Fibroblast of the aortic adventitia (primary cell): ENCODE measurements at regions not wholly inside any gene's neighbourhood (a gene's known extent, or its start where the extent isn't known, plus 50 kb on each side); places are given as distances from the start of the nearest gene placed in this dataset. TPM values are rescaled to one million over a fixed set of nuclear protein-coding genes. Genes with fewer than 3 reads are reported as not detected.
A peak's percentile ranks its signal among the peaks of the same experiment; 100 is the strongest.

Experiments
- DNase-seq: peaks from one replicate; pipeline ENCODE4 v3.0.0-alpha.2; 2010; ENCODE audit warnings: low read depth
- H3K4me3 ChIP-seq: 2 replicates; pipeline ENCODE4 v1.5.1; 2011; ENCODE audit warnings: low read depth, mild to moderate bottlenecking, control low read depth, low read length, moderate library complexity
- small RNA-seq: library from RNA; depleted of rRNA; stranded (forward); fragments of <200 nt; gene quantifications from one replicate; pipeline ENCODE3, GENCODE V24; 2012
- TF ChIP-seq, protein P1 (sequence below): IDR thresholded peaks from 2 replicates; pipeline ENCODE4 v1.5.1; 2011; ENCODE audit warnings: mild to moderate bottlenecking, low read length, control low read depth, inconsistent platforms; ENCODE audit not compliant: insufficient read depth

GRCh38 chrX:82813671-82814078 is 694.4 kb upstream of the POU3F4 start:
- H3K4me3 ChIP-seq, result no peak overlapping the region
- DNase-seq, result peak; percentile 34
- TF ChIP-seq, protein P1, sequence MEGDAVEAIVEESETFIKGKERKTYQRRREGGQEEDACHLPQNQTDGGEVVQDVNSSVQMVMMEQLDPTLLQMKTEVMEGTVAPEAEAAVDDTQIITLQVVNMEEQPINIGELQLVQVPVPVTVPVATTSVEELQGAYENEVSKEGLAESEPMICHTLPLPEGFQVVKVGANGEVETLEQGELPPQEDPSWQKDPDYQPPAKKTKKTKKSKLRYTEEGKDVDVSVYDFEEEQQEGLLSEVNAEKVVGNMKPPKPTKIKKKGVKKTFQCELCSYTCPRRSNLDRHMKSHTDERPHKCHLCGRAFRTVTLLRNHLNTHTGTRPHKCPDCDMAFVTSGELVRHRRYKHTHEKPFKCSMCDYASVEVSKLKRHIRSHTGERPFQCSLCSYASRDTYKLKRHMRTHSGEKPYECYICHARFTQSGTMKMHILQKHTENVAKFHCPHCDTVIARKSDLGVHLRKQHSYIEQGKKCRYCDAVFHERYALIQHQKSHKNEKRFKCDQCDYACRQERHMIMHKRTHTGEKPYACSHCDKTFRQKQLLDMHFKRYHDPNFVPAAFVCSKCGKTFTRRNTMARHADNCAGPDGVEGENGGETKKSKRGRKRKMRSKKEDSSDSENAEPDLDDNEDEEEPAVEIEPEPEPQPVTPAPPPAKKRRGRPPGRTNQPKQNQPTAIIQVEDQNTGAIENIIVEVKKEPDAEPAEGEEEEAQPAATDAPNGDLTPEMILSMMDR, result no peak

DNA sequence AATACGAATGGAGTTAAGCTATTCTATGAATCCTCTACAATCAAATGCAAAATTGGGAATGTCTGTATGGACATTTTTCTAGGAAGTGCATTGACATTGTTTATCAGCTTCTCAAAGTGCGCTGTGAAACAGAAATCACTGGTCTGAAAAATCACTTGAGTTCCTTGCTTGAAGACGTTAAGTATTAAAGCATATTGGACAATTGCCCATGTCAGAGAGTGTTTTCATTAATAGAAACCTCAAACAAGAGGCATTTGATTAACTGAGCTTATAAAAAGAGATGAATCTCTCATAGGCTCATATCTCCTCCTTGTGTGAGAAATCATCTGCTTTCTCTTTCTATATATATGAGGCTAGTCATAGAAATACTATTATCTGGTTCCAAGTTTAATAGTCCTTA is 692.1 kb upstream of the POU3F4 start:
- DNase-seq, result no peak
- TF ChIP-seq, protein P1, result no peak
- H3K4me3 ChIP-seq, result no peak overlapping the region

DNA sequence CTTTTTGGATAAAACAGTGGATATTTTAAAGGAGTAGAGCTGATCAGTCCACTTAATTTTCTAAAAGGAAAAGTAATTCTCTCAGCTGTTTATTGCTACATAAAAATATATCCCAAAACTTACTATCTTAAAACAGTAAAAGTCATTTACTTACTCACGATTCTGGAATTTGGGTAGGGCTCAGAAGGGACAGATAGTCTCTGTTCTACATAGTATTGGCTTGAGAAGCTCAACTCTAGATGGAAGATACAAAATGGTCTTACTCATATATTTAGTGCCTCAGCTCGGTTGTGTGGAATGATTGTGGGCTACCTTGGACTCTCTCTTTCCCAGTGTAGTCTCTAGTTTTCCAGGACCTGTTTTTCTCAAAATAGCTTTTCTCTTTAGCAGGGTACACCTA is 691.5 kb upstream of the POU3F4 start:
- no peak for DNase-seq
- H3K4me3 ChIP-seq, result no peak overlapping the region
- TF ChIP-seq, protein P1, result no peak

GRCh38 chrX:82842286-82842685 is 665.8 kb upstream of the POU3F4 start:
- DNase-seq, result no peak
- TF ChIP-seq, protein P1, result no peak
- H3K4me3 ChIP-seq, result no peak overlapping the region

DNA sequence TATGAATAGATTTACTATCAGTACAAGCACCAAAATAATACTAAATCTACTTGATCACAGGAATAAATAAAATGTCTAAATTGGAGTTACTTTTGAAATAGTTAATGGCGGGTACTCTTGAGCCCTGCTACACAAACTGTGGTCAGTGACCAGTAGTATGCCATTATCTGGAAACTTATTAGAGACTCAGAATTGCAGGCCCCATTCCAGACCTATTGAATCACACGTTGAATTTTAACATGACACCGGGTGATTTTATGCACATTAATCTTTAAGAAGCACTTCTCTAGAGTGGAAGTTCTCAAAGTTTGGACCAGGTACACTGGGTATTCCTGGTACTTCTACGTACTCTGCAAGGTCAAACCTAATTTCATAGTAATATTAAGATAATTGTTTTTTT is 660.0 kb upstream of the POU3F4 start:
- no peak for DNase-seq
- TF ChIP-seq, protein P1, result no peak
- H3K4me3 ChIP-seq, result no peak overlapping the region

Small RNA genes lying in the stretch of these regions (small RNA-seq; reads per million reads assigned to genes)
- not detected for gene RF00394
